H1 (cell line): ENCODE measurements at regions not wholly inside any gene's neighbourhood (a gene's known extent, or its start where the extent isn't known, plus 50 kb on each side); places are given as distances from the start of the nearest gene placed in this dataset.

Source experiments
- CTCF ChIA-PET: fragments of 300-600 bp; sonication (Branson Sonifier 250); formaldehyde crosslinking; loops from one replicate; lab custom pipeline; 2021; ENCODE audit not compliant: partially characterized antibody; lab: Charles Lee
- POLR2A ChIA-PET: fragments of 300-600 bp; sonication (Branson Sonifier 250); formaldehyde crosslinking; loops from one replicate; lab custom pipeline; 2021; ENCODE audit warnings: inconsistent platforms; ENCODE audit not compliant: partially characterized antibody; lab: Charles Lee
- DNase-seq, 2 experiments: peaks; one replicate each; pipeline versions ENCODE4 v3.0.0 to v3.0.0-alpha.2; 2010 to 2022; ENCODE audit warnings: low spot score in 2 of 2, low read depth in 1 of 2, mixed read lengths in 1 of 2
- FAIRE-seq: peaks from 2 replicates; lab custom pipeline; 2011; peaks lifted over from hg19 to GRCh38; lab: Jason Lieb, UNC
- H2AFZ ChIP-seq: 2 replicates; pipeline ENCODE4 v1.8.1; 2012; ENCODE audit warnings: low read length, inconsistent platforms
- H2AK5ac ChIP-seq: 2 replicates; pipeline ENCODE4 v1.6.1; 2013; ENCODE audit warnings: low read depth, low read length
- H2BK120ac ChIP-seq: replicated peaks from 2 replicates; pipeline ENCODE3; 2013; ENCODE audit warnings: low read depth, low read length, inconsistent platforms
- H2BK12ac ChIP-seq: 2 replicates; pipeline ENCODE4 v1.6.1; 2013; ENCODE audit warnings: low read depth, low read length
- H2BK15ac ChIP-seq: 2 replicates; pipeline ENCODE4 v1.6.1; 2013; ENCODE audit warnings: low read length
- H2BK20ac ChIP-seq: 2 replicates; pipeline ENCODE4 v1.6.1; 2013; ENCODE audit warnings: low read length
- H2BK5ac ChIP-seq: 2 replicates; pipeline ENCODE4 v1.6.1; 2013; ENCODE audit warnings: low read depth, low read length
- H3K14ac ChIP-seq: 2 replicates; pipeline ENCODE4 v1.6.1; 2013; ENCODE audit warnings: inconsistent platforms; ENCODE audit not compliant: insufficient read length
- H3K18ac ChIP-seq: 2 replicates; pipeline ENCODE4 v1.6.1; 2013; ENCODE audit warnings: low read length; ENCODE audit errors: extremely low read depth
- H3K23ac ChIP-seq: 2 replicates; pipeline ENCODE4 v1.6.1; 2013; ENCODE audit warnings: inconsistent platforms; ENCODE audit not compliant: insufficient read length
- H3K23me2 ChIP-seq: 2 replicates; pipeline ENCODE4 v1.6.1; 2013; ENCODE audit warnings: low read depth, low read length
- H3K27ac ChIP-seq: 2 replicates; pipeline ENCODE4 v1.6.1; 2011; ENCODE audit warnings: low read depth, low read length, inconsistent platforms
- H3K27me3 ChIP-seq, 4 experiments: replicated peaks in 1 of 4; 1 replicate in 1 of 4; 2 replicates in 3 of 4; pipeline versions ENCODE4 v1.6.1 to v1.8.1; 2011 to 2013; ENCODE audit warnings: low read length in 3 of 4, mild to moderate bottlenecking in 3 of 4, inconsistent platforms in 2 of 4, mixed read lengths in 2 of 4, moderate library complexity in 1 of 4; ENCODE audit not compliant: control insufficient read depth in 3 of 4, insufficient read depth in 3 of 4; ENCODE audit errors: extremely low read depth in 1 of 4
- H3K36me3 ChIP-seq, 4 experiments: 2 replicates each; pipeline versions ENCODE4 v1.6.1 to v1.8.1; 2011 to 2013; ENCODE audit warnings: mild to moderate bottlenecking in 4 of 4, low read length in 3 of 4, moderate library complexity in 2 of 4, control low read depth in 1 of 4, inconsistent platforms in 1 of 4; ENCODE audit not compliant: insufficient read depth in 4 of 4, control insufficient read depth in 2 of 4
- H3K4ac ChIP-seq: replicated peaks from 2 replicates; pipeline ENCODE3; 2013; ENCODE audit warnings: low read length, low read depth, mixed read lengths, inconsistent platforms; ENCODE audit not compliant: insufficient read length
- H3K4me1 ChIP-seq, 4 experiments: replicated peaks in 1 of 4; 1 replicate in 1 of 4; 2 replicates in 3 of 4; pipeline versions ENCODE4 v1.6.1 to v1.8.1; 2011 to 2013; ENCODE audit warnings: low read length in 3 of 4, inconsistent platforms in 2 of 4, mixed read lengths in 1 of 4; ENCODE audit not compliant: insufficient read depth in 4 of 4, control insufficient read depth in 3 of 4
- H3K4me2 ChIP-seq, 2 experiments: 2 replicates each; pipeline versions ENCODE4 v1.6.1 to v1.8.1; 2011 to 2013; ENCODE audit warnings: low read depth in 2 of 2, low read length in 2 of 2, control low read depth in 1 of 2, inconsistent platforms in 1 of 2, mild to moderate bottlenecking in 1 of 2; ENCODE audit not compliant: insufficient read depth in 1 of 2
- H3K4me3 ChIP-seq, 4 experiments: fragments of 200-600, 300-600 bp in 1 of 4; sonication (generic), shearing (Covaris generic), sonication (Bioruptor Twin) in 1 of 4; 2 replicates each; pipeline versions ENCODE4 v1.5.1 to v1.8.1; 2011 to 2016; ENCODE audit warnings: low read length in 4 of 4, low read depth in 3 of 4, control low read depth in 2 of 4, inconsistent platforms in 2 of 4, mild to moderate bottlenecking in 2 of 4, mixed read lengths in 1 of 4, moderate library complexity in 1 of 4; ENCODE audit not compliant: insufficient read depth in 2 of 4; ENCODE audit errors: extremely low read depth in 1 of 4
- H3K56ac ChIP-seq: replicated peaks from 2 replicates; pipeline ENCODE3; 2013; ENCODE audit warnings: low read depth, mild to moderate bottlenecking, mixed read lengths, low read length, inconsistent platforms; ENCODE audit not compliant: insufficient read length
- H3K79me1 ChIP-seq: 2 replicates; pipeline ENCODE4 v1.6.1; 2013; ENCODE audit warnings: low read depth, low read length, control low read depth
- H3K79me2 ChIP-seq, 2 experiments: 2 replicates each; pipeline versions ENCODE4 v1.6.1 to v1.8.1; 2012 to 2013; ENCODE audit warnings: low read length in 2 of 2, mild to moderate bottlenecking in 2 of 2, inconsistent platforms in 1 of 2; ENCODE audit not compliant: insufficient read depth in 2 of 2, control insufficient read depth in 1 of 2
- H3K9ac ChIP-seq, 4 experiments: replicated peaks in 1 of 4; 1 replicate in 1 of 4; 2 replicates in 3 of 4; pipeline versions ENCODE4 v1.6.1 to v1.8.1; 2011 to 2013; ENCODE audit warnings: low read depth in 3 of 4, low read length in 3 of 4, control low read depth in 2 of 4, mild to moderate bottlenecking in 2 of 4, moderate library complexity in 2 of 4, inconsistent platforms in 1 of 4; ENCODE audit errors: extremely low read depth in 1 of 4
- H3K9me3 ChIP-seq, 2 experiments: 2 replicates each; pipeline versions ENCODE4 v1.6.1 to v1.8.1; 2012 to 2013; ENCODE audit warnings: mild to moderate bottlenecking in 2 of 2, moderate library complexity in 2 of 2, control low read depth in 1 of 2, inconsistent platforms in 1 of 2, low read depth in 1 of 2, low read length in 1 of 2, mixed read lengths in 1 of 2; ENCODE audit not compliant: insufficient read depth in 2 of 2
- H4K20me1 ChIP-seq, 2 experiments: replicated peaks in 1 of 2; 2 replicates each; pipeline versions ENCODE3 to v1.8.1; 2011 to 2013; ENCODE audit warnings: inconsistent platforms in 2 of 2, low read length in 2 of 2, mild to moderate bottlenecking in 1 of 2; ENCODE audit not compliant: insufficient read depth in 2 of 2, control insufficient read depth in 1 of 2
- H4K5ac ChIP-seq: 2 replicates; pipeline ENCODE4 v1.6.1; 2013; ENCODE audit warnings: low read length, low read depth, mixed read lengths, inconsistent platforms; ENCODE audit not compliant: insufficient read length
- H4K8ac ChIP-seq: 2 replicates; pipeline ENCODE4 v1.8.0; 2013; ENCODE audit warnings: mild to moderate bottlenecking, moderate library complexity, low read length, inconsistent platforms; ENCODE audit not compliant: insufficient read depth; ENCODE audit errors: extremely low read depth
- H4K91ac ChIP-seq: replicated peaks from 2 replicates; pipeline ENCODE3; 2013; ENCODE audit warnings: low read length, mixed read lengths, inconsistent platforms; ENCODE audit not compliant: insufficient read length
- BACH1 ChIP-seq: IDR thresholded peaks from 2 replicates; pipeline ENCODE4 v1.6.1; 2012; ENCODE audit warnings: low read length, improper control_type of control experiment
- CEBPB ChIP-seq: IDR thresholded peaks from 2 replicates; pipeline ENCODE4 v1.6.1; 2012; ENCODE audit warnings: low read depth, low read length
- CREB1 ChIP-seq: IDR thresholded peaks from 2 replicates; pipeline ENCODE4 v1.6.1; 2012; ENCODE audit warnings: inconsistent platforms
- GTF2F1 ChIP-seq: IDR thresholded peaks from 2 replicates; pipeline ENCODE4 v1.6.1; 2012; ENCODE audit warnings: low read depth, low read length, improper control_type of control experiment, borderline replicate concordance
- POLR2A ChIP-seq, 2 experiments: IDR thresholded peaks; 1 replicate in 1 of 2; 2 replicates in 1 of 2; pipeline ENCODE4 v1.6.1; 2011; ENCODE audit warnings: low read depth in 2 of 2, low read length in 2 of 2, mild to moderate bottlenecking in 2 of 2; ENCODE audit errors: control extremely low read depth in 1 of 2
- SIN3A ChIP-seq, 2 experiments: IDR thresholded peaks in 1 of 2; conservative IDR thresholded peaks in 1 of 2; 2 replicates each; pipeline ENCODE4 v1.6.1; 2011 to 2012; ENCODE audit warnings: low read length in 2 of 2, improper control_type of control experiment in 1 of 2, low read depth in 1 of 2, mild to moderate bottlenecking in 1 of 2
- SIX5 ChIP-seq: IDR thresholded peaks from 2 replicates; pipeline ENCODE4 v1.6.1; 2011; ENCODE audit warnings: mild to moderate bottlenecking, low read depth, low read length
- WGBS, 2 experiments: shearing (Covaris generic) in 1 of 2; methylation state at CpG; one replicate each; pipeline versions ENCODE4 v1.1.6 to v1.1.7; 2013 to 2015; ENCODE audit warnings: low lambda C conversion rate in 2 of 2, mixed read lengths in 2 of 2, inconsistent platforms in 1 of 2, low coverage in 1 of 2, missing lambda C conversion rate in 1 of 2; ENCODE audit not compliant: insufficient replicate concordance in 2 of 2, insufficient coverage in 1 of 2, insufficient read length in 1 of 2; ENCODE audit errors: extremely low coverage in 1 of 2, missing lambda C conversion rate in 1 of 2; 5-methylcytosine and 5-hydroxymethylcytosine counted together

GRCh38 chr5:164553851-164554250, 1048.4 kb downstream of the MAT2B start:
- H3K14ac ChIP-seq = no peak overlapping the region
- no peaks in the 10 kb centered on the region for H3K23me2 ChIP-seq
- no peak overlapping the region for H3K4me2 ChIP-seq
- H2BK5ac ChIP-seq = no peak overlapping the region
- H3K36me3 ChIP-seq = no peaks in the 10 kb centered on the region
- no peak overlapping the region for H2AK5ac ChIP-seq
- no peak overlapping the region for H3K18ac ChIP-seq
- H3K27me3 ChIP-seq = no peaks in the 10 kb centered on the region
- no peaks in the 10 kb centered on the region for H3K79me1 ChIP-seq
- no peak for FAIRE-seq
- no peak overlapping the region for H2BK15ac ChIP-seq
- H4K91ac ChIP-seq = no peak overlapping the region
- no peaks in the 10 kb centered on the region for H4K20me1 ChIP-seq
- H2BK12ac ChIP-seq = no peak overlapping the region
- ChIA-PET POLR2A (no interaction called here), CTCF (interaction anchor here (0.6 kb wide), 1 partner anchor 11 kb away, joined by 3 read pairs; no protein-coding TSS in a partner anchor)
- H2AFZ ChIP-seq = no peak overlapping the region
- no peak overlapping the region for H4K8ac ChIP-seq
- H3K9me3 ChIP-seq = no peaks in the 10 kb centered on the region
- H3K27ac ChIP-seq = no peak overlapping the region
- H2BK20ac ChIP-seq = no peak overlapping the region
- DNase-seq = no peak
- no peaks in the 10 kb centered on the region for H3K79me2 ChIP-seq
- H3K4ac ChIP-seq = no peak overlapping the region
- no peak overlapping the region for H3K9ac ChIP-seq
- no peak overlapping the region for H2BK120ac ChIP-seq
- no peak overlapping the region for H4K5ac ChIP-seq
- no peak overlapping the region for H3K4me3 ChIP-seq
- no peak overlapping the region for H3K56ac ChIP-seq
- H3K4me1 ChIP-seq = no peaks in the 10 kb centered on the region
- H3K23ac ChIP-seq = no peak overlapping the region
- 92% methylated on average over 3 of the region's 3 CpGs; no CpG with 5 or more reads in 1 of the 2 experiments for WGBS, 2 experiments
- TF ChIP-seq POLR2A (IDR thresholded peaks at IDR 0.05; ENCODE audit: control extremely low read depth in 1 of 2, low read depth in 2 of 2, low read length in 2 of 2) = no peak
- TF ChIP-seq SIX5 = no peak
- no peak for TF ChIP-seq CEBPB
- no peak for TF ChIP-seq SIN3A (conservative IDR thresholded peaks at IDR 0.05 in 1 of 2, IDR thresholded peaks at IDR 0.05 in 1 of 2; ENCODE audit: low read depth in 1 of 2, low read length in 2 of 2)
- no peak for TF ChIP-seq BACH1
- no peak for TF ChIP-seq GTF2F1
- no peak for TF ChIP-seq CREB1
